Activated naive CD4-positive, alpha-beta T cell treated with anti-CD3 and anti-CD28 coated beads, Interleukin-2, amount 10 ng/mL, durations not matched to agents 7 days and 5 days (primary cell): ENCODE measurements at regions not wholly inside any gene's neighbourhood (a gene's known extent, or its start where the extent isn't known, plus 50 kb on each side); places are given as distances from the start of the nearest gene placed in this dataset.

Source experiments
- CTCF ChIA-PET: fragments of 350-600 bp; sonication (Branson Sonifier 250); formaldehyde crosslinking; loops from one replicate; lab custom pipeline; 2021; ENCODE audit warnings: antibody characterized with exemption; lab: Charles Lee
- DNase-seq: peaks from one replicate; pipeline ENCODE4 v3.0.0-alpha.2; 2020
- H3K27ac Mint-ChIP-seq: one replicate; pipeline ENCODE4 v1.8.0; 2021; ENCODE audit warnings: mild to moderate bottlenecking, moderate library complexity, mixed read lengths
- H3K27me3 Mint-ChIP-seq: one replicate; pipeline ENCODE4 v1.8.0; 2021; ENCODE audit warnings: mild to moderate bottlenecking, mixed read lengths
- H3K36me3 Mint-ChIP-seq: one replicate; pipeline ENCODE4 v1.8.0; 2021; ENCODE audit warnings: mixed read lengths
- H3K4me1 Mint-ChIP-seq: one replicate; pipeline ENCODE4 v1.8.0; 2021; ENCODE audit warnings: mixed read lengths
- H3K4me3 Mint-ChIP-seq: one replicate; pipeline ENCODE4 v1.8.0; 2021; ENCODE audit warnings: mild to moderate bottlenecking, moderate library complexity, mixed read lengths
- H3K9me3 Mint-ChIP-seq: one replicate; pipeline ENCODE4 v1.8.0; 2021; ENCODE audit warnings: mixed read lengths

- DNase-seq: no peak
- Mint-ChIP-seq H3K36me3 (no peaks in the 10 kb centered on the region), H3K4me1 (no peaks in the 10 kb centered on the region), H3K4me3 (no peak overlapping the region), H3K27ac (no peak overlapping the region), H3K9me3 (peaks cover 12% of the 10 kb centered on the region), H3K27me3 (peaks cover 3% of the 10 kb centered on the region)
- CTCF ChIA-PET: no interaction called here
Observed at GRCh38 chr22:27348634-27349033, 452.9 kb downstream of the MN1 start.

- Mint-ChIP-seq H3K36me3 (no peaks in the 10 kb centered on the region), H3K27me3 (peaks cover 3% of the 10 kb centered on the region), H3K4me3 (no peak overlapping the region), H3K4me1 (no peaks in the 10 kb centered on the region), H3K9me3 (peaks cover 16% of the 10 kb centered on the region), H3K27ac (no peak overlapping the region)
- no peak for DNase-seq
- CTCF ChIA-PET: no interaction called here
Observed at GRCh38 chr22:27349456-27349855, 452.1 kb downstream of the MN1 start.

- Mint-ChIP-seq H3K27me3 (peaks cover 3% of the 10 kb centered on the region), H3K9me3 (peaks cover 17% of the 10 kb centered on the region), H3K27ac (no peak overlapping the region), H3K4me3 (no peak overlapping the region), H3K4me1 (no peaks in the 10 kb centered on the region), H3K36me3 (no peaks in the 10 kb centered on the region)
- CTCF ChIA-PET: no interaction called here
- DNase-seq: no peak
Observed at GRCh38 chr22:27350306-27350705, 451.2 kb downstream of the MN1 start.

GRCh38 chr22:27352426-27352825 lies 449.1 kb downstream of the MN1 start:
- H3K27me3 Mint-ChIP-seq: peaks cover 3% of the 10 kb centered on the region
- no peak overlapping the region for H3K27ac Mint-ChIP-seq
- peaks cover 18% of the 10 kb centered on the region for H3K9me3 Mint-ChIP-seq
- H3K4me1 Mint-ChIP-seq: no peaks in the 10 kb centered on the region
- no peaks in the 10 kb centered on the region for H3K36me3 Mint-ChIP-seq
- CTCF ChIA-PET: no interaction called here
- no peak for DNase-seq
- no peak overlapping the region for H3K4me3 Mint-ChIP-seq

- no peaks in the 10 kb centered on the region for H3K36me3 Mint-ChIP-seq
- CTCF ChIA-PET: no interaction called here
- no peaks in the 10 kb centered on the region for H3K27me3 Mint-ChIP-seq
- no peak overlapping the region for H3K27ac Mint-ChIP-seq
- DNase-seq: no peak
- H3K9me3 Mint-ChIP-seq: peaks cover 6% of the 10 kb centered on the region
- H3K4me3 Mint-ChIP-seq: no peak overlapping the region
- H3K4me1 Mint-ChIP-seq: no peaks in the 10 kb centered on the region
Observed at GRCh38 chr22:27358096-27358870, 443.3 kb downstream of the MN1 start.

GRCh38 chr22:27370269-27370668 lies 431.3 kb downstream of the MN1 start:
- Mint-ChIP-seq H3K27ac (no peak overlapping the region), H3K4me1 (no peaks in the 10 kb centered on the region), H3K9me3 (no peaks in the 10 kb centered on the region), H3K27me3 (peaks cover 5% of the 10 kb centered on the region), H3K4me3 (no peak overlapping the region), H3K36me3 (no peaks in the 10 kb centered on the region)
- DNase-seq: no peak
- CTCF ChIA-PET: no interaction called here

- no peak overlapping the region for H3K27ac Mint-ChIP-seq
- H3K9me3 Mint-ChIP-seq: no peaks in the 10 kb centered on the region
- H3K4me3 Mint-ChIP-seq: no peak overlapping the region
- H3K27me3 Mint-ChIP-seq: peaks cover 5% of the 10 kb centered on the region
- no peaks in the 10 kb centered on the region for H3K36me3 Mint-ChIP-seq
- H3K4me1 Mint-ChIP-seq: no peaks in the 10 kb centered on the region
- CTCF ChIA-PET: no interaction called here
- DNase-seq: no peak
Observed at GRCh38 chr22:27370987-27371386, 430.6 kb downstream of the MN1 start.

GRCh38 chr22:27372364-27372763 lies 429.2 kb downstream of the MN1 start:
- Mint-ChIP-seq H3K27ac (no peak overlapping the region), H3K36me3 (no peaks in the 10 kb centered on the region), H3K4me3 (no peak overlapping the region), H3K27me3 (peaks cover 5% of the 10 kb centered on the region), H3K9me3 (no peaks in the 10 kb centered on the region), H3K4me1 (no peaks in the 10 kb centered on the region)
- no peak for DNase-seq
- CTCF ChIA-PET: no interaction called here

GRCh38 chr22:27372969-27373670 lies 428.4 kb downstream of the MN1 start:
- DNase-seq: no peak
- H3K4me3 Mint-ChIP-seq: no peak overlapping the region

GRCh38 chr22:27377501-27378295 lies 423.9 kb downstream of the MN1 start:
- no peaks in the 10 kb centered on the region for H3K36me3 Mint-ChIP-seq
- CTCF ChIA-PET: interaction anchor here (0.7 kb wide), 1 partner anchor 550 kb away, joined by 3 read pairs; no protein-coding TSS in a partner anchor

More at GRCh38 chr22:27372969-27373670, 428.4 kb downstream of the MN1 start:
- H3K9me3 Mint-ChIP-seq: no peaks in the 10 kb centered on the region
- H3K4me1 Mint-ChIP-seq: no peaks in the 10 kb centered on the region
- H3K36me3 Mint-ChIP-seq: no peaks in the 10 kb centered on the region
- H3K27ac Mint-ChIP-seq: no peak overlapping the region
- CTCF ChIA-PET: no interaction called here
- peaks cover 5% of the 10 kb centered on the region for H3K27me3 Mint-ChIP-seq

GRCh38 chr22:27378311-27378800 lies 423.2 kb downstream of the MN1 start:
- H3K36me3 Mint-ChIP-seq: no peaks in the 10 kb centered on the region
- no peak overlapping the region for H3K27ac Mint-ChIP-seq
- no peak for DNase-seq
- H3K9me3 Mint-ChIP-seq: no peaks in the 10 kb centered on the region
- no peaks in the 10 kb centered on the region for H3K4me1 Mint-ChIP-seq
- CTCF ChIA-PET: interaction anchor here (0.7 kb wide), 1 partner anchor 550 kb away, joined by 3 read pairs; no protein-coding TSS in a partner anchor
- H3K4me3 Mint-ChIP-seq: no peak overlapping the region
- H3K27me3 Mint-ChIP-seq: no peaks in the 10 kb centered on the region

More at GRCh38 chr22:27377501-27378295, 423.9 kb downstream of the MN1 start:
- no peaks in the 10 kb centered on the region for H3K27me3 Mint-ChIP-seq
- no peaks in the 10 kb centered on the region for H3K4me1 Mint-ChIP-seq
- no peaks in the 10 kb centered on the region for H3K9me3 Mint-ChIP-seq
- H3K27ac Mint-ChIP-seq: no peak overlapping the region
- no peak for DNase-seq
- no peak overlapping the region for H3K4me3 Mint-ChIP-seq

- Mint-ChIP-seq H3K36me3 (no peaks in the 10 kb centered on the region), H3K4me3 (no peak overlapping the region), H3K9me3 (no peaks in the 10 kb centered on the region), H3K4me1 (no peaks in the 10 kb centered on the region), H3K27me3 (no peaks in the 10 kb centered on the region), H3K27ac (no peak overlapping the region)
- CTCF ChIA-PET: no interaction called here
- DNase-seq: no peak
Observed at GRCh38 chr22:27378995-27379394, 422.6 kb downstream of the MN1 start.

GRCh38 chr22:27380855-27381254 lies 420.7 kb downstream of the MN1 start:
- H3K27ac Mint-ChIP-seq: no peak overlapping the region
- CTCF ChIA-PET: no interaction called here

GRCh38 chr22:27381552-27381951 lies 420.0 kb downstream of the MN1 start:
- DNase-seq: no peak
- Mint-ChIP-seq H3K36me3 (no peaks in the 10 kb centered on the region), H3K4me3 (no peak overlapping the region), H3K27ac (no peak overlapping the region), H3K27me3 (peaks cover 4% of the 10 kb centered on the region), H3K9me3 (no peaks in the 10 kb centered on the region), H3K4me1 (no peaks in the 10 kb centered on the region)
- CTCF ChIA-PET: no interaction called here

More at GRCh38 chr22:27380855-27381254, 420.7 kb downstream of the MN1 start:
- H3K4me1 Mint-ChIP-seq: no peaks in the 10 kb centered on the region
- DNase-seq: no peak
- H3K9me3 Mint-ChIP-seq: no peaks in the 10 kb centered on the region
- no peak overlapping the region for H3K4me3 Mint-ChIP-seq
- peaks cover 2% of the 10 kb centered on the region for H3K27me3 Mint-ChIP-seq
- H3K36me3 Mint-ChIP-seq: no peaks in the 10 kb centered on the region
